Kidney (tissue), 13 donors: ENCODE measurements at regions not wholly inside any gene's neighbourhood (a gene's known extent, or its start where the extent isn't known, plus 50 kb on each side); places are given as distances from the start of the nearest gene placed in this dataset.

Experiments
- DNase-seq, 5 donors: peaks; one replicate each; pipeline ENCODE4 v3.0.0-alpha.2; 2013 to 2020
- FAIRE-seq: peaks from 2 replicates; lab custom pipeline; 2012; peaks lifted over from hg19 to GRCh38; lab: Jason Lieb, UNC
- H3K27ac ChIP-seq, 2 donors: one replicate each; pipeline ENCODE4 v1.7.0; 2013; ENCODE audit warnings: low read depth in 2 of 2, low read length in 2 of 2, inconsistent platforms in 1 of 2
- H3K27me3 ChIP-seq: one replicate; pipeline ENCODE4 v1.7.1; 2013; ENCODE audit warnings: low read length, inconsistent platforms; ENCODE audit not compliant: control insufficient read depth, insufficient read depth
- H3K36me3 ChIP-seq, 3 donors: one replicate each; pipeline versions ENCODE4 v1.7.0 to v1.7.1; 2013; ENCODE audit warnings: low read length in 3 of 3, control low read depth in 1 of 3, inconsistent platforms in 1 of 3; ENCODE audit not compliant: insufficient read depth in 3 of 3, control insufficient read depth in 2 of 3
- H3K4me1 ChIP-seq, 3 donors: one replicate each; pipeline versions ENCODE4 v1.7.0 to v1.7.1; 2013; ENCODE audit warnings: low read length in 3 of 3, inconsistent platforms in 1 of 3, low read depth in 1 of 3; ENCODE audit not compliant: control insufficient read depth in 2 of 3, insufficient read depth in 2 of 3
- H3K4me3 ChIP-seq, 3 donors: one replicate each; pipeline versions ENCODE4 v1.7.0 to v1.8.1; 2013; ENCODE audit warnings: low read length in 3 of 3, control low read depth in 1 of 3, inconsistent platforms in 1 of 3
- H3K9ac ChIP-seq, 3 donors: one replicate each; pipeline versions ENCODE4 v1.7.0 to v1.7.1; 2013; ENCODE audit warnings: low read length in 3 of 3, control low read depth in 1 of 3, inconsistent platforms in 1 of 3
- H3K9me3 ChIP-seq, 3 donors: one replicate each; pipeline versions ENCODE4 v1.7.0 to v1.7.1; 2013; ENCODE audit warnings: low read length in 3 of 3, control low read depth in 1 of 3, inconsistent platforms in 1 of 3; ENCODE audit not compliant: control insufficient read depth in 2 of 3, insufficient read depth in 1 of 3
- intact Hi-C: fragments of 100-400 bp; cut with DNase I; formaldehyde crosslinking; loops from one replicate; pipeline ENCODE4 v1.11.1; 2022
- TF ChIP-seq, protein P1 (sequence below): IDR thresholded peaks from 3 replicates; pipeline ENCODE4 v1.5.1; 2012; ENCODE audit warnings: mild to moderate bottlenecking, moderate library complexity, borderline replicate concordance; ENCODE audit not compliant: insufficient read depth; ENCODE audit errors: extremely low read depth
- donor health status: control.
- donor health status: control.
- donor health status: control.
- donor health status: control.
- donor health status: control.
- donor health status: DM: yes; HTN: yes; CAD: no.
- donor health status: Normal renal cell carcinoma (clear cell type).

DNA sequence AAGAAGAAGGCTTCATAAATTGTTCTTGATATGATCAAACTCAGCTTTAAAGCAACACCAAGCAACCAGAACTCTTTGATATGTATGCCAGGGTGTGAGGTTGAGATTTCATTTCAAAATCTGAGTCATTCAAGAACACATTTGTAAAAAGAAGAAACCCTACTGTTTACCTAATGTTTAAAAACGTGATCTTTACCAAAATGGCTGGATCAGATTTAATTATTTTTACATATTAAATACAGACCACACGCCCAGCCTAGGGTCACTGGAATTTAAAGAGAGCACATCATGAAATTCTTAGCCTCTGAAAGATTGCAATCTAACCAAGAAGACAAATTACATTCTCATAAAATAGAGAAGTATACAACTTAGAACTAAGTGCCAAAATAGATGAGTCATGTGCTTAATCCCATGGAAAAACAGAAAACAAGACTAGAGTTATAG lies 206.8 kb upstream of the SMLR1 start:
- FAIRE-seq (no peak), DNase-seq (no peak)
- TF ChIP-seq, protein P1, sequence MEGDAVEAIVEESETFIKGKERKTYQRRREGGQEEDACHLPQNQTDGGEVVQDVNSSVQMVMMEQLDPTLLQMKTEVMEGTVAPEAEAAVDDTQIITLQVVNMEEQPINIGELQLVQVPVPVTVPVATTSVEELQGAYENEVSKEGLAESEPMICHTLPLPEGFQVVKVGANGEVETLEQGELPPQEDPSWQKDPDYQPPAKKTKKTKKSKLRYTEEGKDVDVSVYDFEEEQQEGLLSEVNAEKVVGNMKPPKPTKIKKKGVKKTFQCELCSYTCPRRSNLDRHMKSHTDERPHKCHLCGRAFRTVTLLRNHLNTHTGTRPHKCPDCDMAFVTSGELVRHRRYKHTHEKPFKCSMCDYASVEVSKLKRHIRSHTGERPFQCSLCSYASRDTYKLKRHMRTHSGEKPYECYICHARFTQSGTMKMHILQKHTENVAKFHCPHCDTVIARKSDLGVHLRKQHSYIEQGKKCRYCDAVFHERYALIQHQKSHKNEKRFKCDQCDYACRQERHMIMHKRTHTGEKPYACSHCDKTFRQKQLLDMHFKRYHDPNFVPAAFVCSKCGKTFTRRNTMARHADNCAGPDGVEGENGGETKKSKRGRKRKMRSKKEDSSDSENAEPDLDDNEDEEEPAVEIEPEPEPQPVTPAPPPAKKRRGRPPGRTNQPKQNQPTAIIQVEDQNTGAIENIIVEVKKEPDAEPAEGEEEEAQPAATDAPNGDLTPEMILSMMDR: no peak
- Histone ChIP-seq H3K9me3 (peaks cover 0 to 2% (median 0%) of the 10 kb centered on the region in 3 donors), H3K27ac (no peak overlapping the region), H3K36me3 (no peaks in the 10 kb centered on the region), H3K9ac (no peak overlapping the region), H3K27me3 (no peaks in the 10 kb centered on the region), H3K4me3 (no peak overlapping the region), H3K4me1 (no peaks in the 10 kb centered on the region)
- intact Hi-C loops: no loop called here

GRCh38 chr6:130622142-130622541 lies 205.1 kb upstream of the SMLR1 start:
- FAIRE-seq (no peak), DNase-seq (no peak)
- H3K36me3 ChIP-seq: no peaks in the 10 kb centered on the region
- peaks cover 0 to 2% (median 0%) of the 10 kb centered on the region in 3 donors for H3K9me3 ChIP-seq
- no peak overlapping the region for H3K9ac ChIP-seq
- H3K4me1 ChIP-seq: no peaks in the 10 kb centered on the region
- intact Hi-C loops: no loop called here
- no peak overlapping the region for H3K27ac ChIP-seq
- no peaks in the 10 kb centered on the region for H3K27me3 ChIP-seq
- TF ChIP-seq, protein P1: no peak
- no peak overlapping the region for H3K4me3 ChIP-seq

DNA sequence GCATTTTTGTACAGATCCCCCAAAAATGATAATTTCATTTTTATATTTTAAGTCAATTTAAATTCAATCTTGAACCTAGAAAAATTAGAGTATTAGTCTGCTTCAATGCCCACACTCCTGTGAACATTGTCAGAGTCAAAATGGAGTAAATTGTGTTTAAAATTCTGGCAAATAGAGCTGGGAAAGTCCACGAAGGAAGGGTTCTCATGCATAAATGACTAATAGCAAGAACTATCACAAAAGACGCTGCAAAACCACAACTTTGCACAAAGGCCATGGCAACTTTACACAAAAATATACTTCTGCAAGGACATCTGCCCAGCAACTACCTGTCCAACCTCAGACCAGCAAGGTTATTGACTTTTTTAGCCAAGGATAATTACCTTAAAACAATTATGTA lies 203.2 kb upstream of the SMLR1 start:
- FAIRE-seq (no peak), DNase-seq (no peak)
- Histone ChIP-seq H3K4me1 (no peaks in the 10 kb centered on the region), H3K36me3 (no peaks in the 10 kb centered on the region), H3K4me3 (no peak overlapping the region), H3K27ac (no peak overlapping the region), H3K27me3 (no peaks in the 10 kb centered on the region), H3K9ac (no peak overlapping the region), H3K9me3 (peaks cover 0 to 2% (median 0%) of the 10 kb centered on the region in 3 donors)
- TF ChIP-seq, protein P1: no peak
- intact Hi-C loops: no loop called here
